ENCODE measurements at regions not wholly inside any gene's neighbourhood (a gene's known extent, or its start where the extent isn't known, plus 50 kb on each side); places are given as distances from the start of the nearest gene placed in this dataset.
A peak's percentile ranks its signal among the peaks of the same experiment; 100 is the strongest.

DNA sequence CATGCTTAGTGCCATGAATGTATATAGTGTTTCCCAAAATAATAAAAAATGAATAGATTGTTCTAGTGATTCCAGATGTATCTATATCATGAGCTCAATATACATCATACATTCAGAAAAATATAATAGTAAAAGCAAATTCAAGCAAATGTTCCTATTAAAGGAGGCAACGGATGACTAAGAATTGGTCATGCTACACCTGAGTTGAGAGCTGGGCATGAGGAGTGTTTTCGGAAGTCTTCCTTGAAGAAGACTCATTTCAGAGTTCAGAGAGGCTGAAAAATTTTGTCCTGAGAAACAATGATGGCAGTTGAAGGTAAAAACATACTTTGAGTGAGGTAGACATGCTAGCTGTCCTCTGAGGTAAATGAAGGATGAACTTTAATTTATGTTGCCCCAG is 79.3 kb upstream of the IL1RAPL2 start:
- no peak for TF ChIP-seq EP300 (IDR thresholded peaks at IDR 0.05; ENCODE audit: borderline replicate concordance)

DNA sequence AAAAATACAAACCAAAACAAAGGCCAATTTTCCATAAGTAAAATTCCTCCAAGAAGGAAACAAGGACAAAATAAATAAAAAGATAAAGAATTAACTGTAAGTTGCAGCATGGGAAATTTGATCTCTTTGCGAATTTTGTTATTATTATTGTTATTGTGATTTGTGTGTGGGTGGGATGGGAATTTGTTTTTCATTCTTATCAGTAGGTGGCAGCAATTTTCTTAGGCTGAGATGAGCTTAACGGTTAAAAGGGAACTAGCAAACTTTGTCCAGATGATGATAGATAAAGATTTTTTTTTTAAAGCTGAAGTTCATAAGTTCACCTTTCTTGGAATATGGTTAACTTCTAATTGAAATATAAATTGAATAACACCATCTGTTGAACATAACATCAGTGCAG is 83.2 kb upstream of the IL1RAPL2 start:
- TF ChIP-seq TEAD4 (IDR thresholded peaks at IDR 0.05) (0 out of 2 replicates have a peak, but pooled peaks have one; percentile 24), FOXM1 (IDR thresholded peaks at IDR 0.05; ENCODE audit: borderline replicate concordance, low read depth) (no peak), TCF12 (IDR thresholded peaks at IDR 0.05; ENCODE audit: low read depth) (no peak), ZBTB7A (IDR thresholded peaks at IDR 0.05; ENCODE audit: low read depth) (no peak), RAD21 (IDR thresholded peaks at IDR 0.05; ENCODE audit: low read depth) (peak; percentile 29; the same call in 1 of the 2 replicates), NFIC (IDR thresholded peaks at IDR 0.05) (no peak), EP300 (IDR thresholded peaks at IDR 0.05; ENCODE audit: borderline replicate concordance) (no peak), USF1 (IDR thresholded peaks at IDR 0.05) (no peak)
- TF ChIP-seq, protein P1, sequence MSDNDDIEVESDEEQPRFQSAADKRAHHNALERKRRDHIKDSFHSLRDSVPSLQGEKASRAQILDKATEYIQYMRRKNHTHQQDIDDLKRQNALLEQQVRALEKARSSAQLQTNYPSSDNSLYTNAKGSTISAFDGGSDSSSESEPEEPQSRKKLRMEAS (IDR thresholded peaks at IDR 0.05) = no peak
- TF ChIP-seq, protein P2, sequence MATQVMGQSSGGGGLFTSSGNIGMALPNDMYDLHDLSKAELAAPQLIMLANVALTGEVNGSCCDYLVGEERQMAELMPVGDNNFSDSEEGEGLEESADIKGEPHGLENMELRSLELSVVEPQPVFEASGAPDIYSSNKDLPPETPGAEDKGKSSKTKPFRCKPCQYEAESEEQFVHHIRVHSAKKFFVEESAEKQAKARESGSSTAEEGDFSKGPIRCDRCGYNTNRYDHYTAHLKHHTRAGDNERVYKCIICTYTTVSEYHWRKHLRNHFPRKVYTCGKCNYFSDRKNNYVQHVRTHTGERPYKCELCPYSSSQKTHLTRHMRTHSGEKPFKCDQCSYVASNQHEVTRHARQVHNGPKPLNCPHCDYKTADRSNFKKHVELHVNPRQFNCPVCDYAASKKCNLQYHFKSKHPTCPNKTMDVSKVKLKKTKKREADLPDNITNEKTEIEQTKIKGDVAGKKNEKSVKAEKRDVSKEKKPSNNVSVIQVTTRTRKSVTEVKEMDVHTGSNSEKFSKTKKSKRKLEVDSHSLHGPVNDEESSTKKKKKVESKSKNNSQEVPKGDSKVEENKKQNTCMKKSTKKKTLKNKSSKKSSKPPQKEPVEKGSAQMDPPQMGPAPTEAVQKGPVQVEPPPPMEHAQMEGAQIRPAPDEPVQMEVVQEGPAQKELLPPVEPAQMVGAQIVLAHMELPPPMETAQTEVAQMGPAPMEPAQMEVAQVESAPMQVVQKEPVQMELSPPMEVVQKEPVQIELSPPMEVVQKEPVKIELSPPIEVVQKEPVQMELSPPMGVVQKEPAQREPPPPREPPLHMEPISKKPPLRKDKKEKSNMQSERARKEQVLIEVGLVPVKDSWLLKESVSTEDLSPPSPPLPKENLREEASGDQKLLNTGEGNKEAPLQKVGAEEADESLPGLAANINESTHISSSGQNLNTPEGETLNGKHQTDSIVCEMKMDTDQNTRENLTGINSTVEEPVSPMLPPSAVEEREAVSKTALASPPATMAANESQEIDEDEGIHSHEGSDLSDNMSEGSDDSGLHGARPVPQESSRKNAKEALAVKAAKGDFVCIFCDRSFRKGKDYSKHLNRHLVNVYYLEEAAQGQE (IDR thresholded peaks at IDR 0.05; ENCODE audit: low read depth) = no peak

DNA sequence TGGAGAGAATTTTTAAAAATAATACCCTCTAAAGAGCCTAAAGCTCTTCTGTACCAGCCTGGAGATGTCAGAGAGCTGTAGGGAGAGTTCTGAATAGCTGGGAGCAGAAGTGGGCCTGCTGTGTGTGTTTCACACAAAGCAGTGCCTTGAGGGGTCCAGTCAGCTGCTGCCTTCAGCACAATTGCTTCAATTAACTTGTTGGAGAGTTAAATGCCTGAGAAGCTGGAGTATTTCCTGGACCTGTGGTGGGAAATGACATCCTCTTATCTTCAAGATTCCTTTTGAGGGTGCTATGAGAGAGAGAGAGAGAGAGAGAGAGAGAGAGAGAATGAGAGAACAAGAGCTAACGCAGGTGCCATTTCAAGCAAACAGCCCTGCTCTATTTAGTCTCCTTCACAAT is 96.2 kb upstream of the IL1RAPL2 start:
- TF ChIP-seq, protein P1 (IDR thresholded peaks at IDR 0.05) = no peak
- TF ChIP-seq TAF1 (IDR thresholded peaks at IDR 0.05; ENCODE audit: low read depth) (no peak), CEBPB (IDR thresholded peaks at IDR 0.05) (no peak), EP300 (IDR thresholded peaks at IDR 0.05; ENCODE audit: borderline replicate concordance) (no peak), TEAD4 (IDR thresholded peaks at IDR 0.05) (no peak), USF1 (IDR thresholded peaks at IDR 0.05) (no peak), TCF12 (IDR thresholded peaks at IDR 0.05; ENCODE audit: low read depth) (no peak), RAD21 (IDR thresholded peaks at IDR 0.05; ENCODE audit: low read depth) (no peak), NFIC (IDR thresholded peaks at IDR 0.05) (no peak)

DNA sequence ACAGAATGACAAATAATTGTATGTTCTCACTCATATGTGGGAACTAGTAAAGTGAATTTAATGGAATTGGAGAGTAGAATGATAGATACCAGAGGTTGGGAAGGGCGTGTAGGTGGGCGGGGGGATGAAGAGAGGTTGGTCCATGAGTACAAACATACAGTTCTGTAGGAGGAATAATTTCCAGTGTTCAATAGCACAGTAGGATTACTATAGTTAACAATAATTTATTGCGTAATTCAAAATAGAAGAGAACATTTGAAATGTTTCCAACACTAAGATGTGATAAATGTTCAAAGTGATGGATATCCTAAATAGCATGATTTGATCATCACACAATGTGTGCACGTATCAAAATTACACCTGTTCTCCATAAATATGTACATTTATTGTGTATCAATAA is 106.2 kb upstream of the IL1RAPL2 start:
- TF ChIP-seq, protein P2 (IDR thresholded peaks at IDR 0.05; ENCODE audit: low read depth) = no peak

DNA sequence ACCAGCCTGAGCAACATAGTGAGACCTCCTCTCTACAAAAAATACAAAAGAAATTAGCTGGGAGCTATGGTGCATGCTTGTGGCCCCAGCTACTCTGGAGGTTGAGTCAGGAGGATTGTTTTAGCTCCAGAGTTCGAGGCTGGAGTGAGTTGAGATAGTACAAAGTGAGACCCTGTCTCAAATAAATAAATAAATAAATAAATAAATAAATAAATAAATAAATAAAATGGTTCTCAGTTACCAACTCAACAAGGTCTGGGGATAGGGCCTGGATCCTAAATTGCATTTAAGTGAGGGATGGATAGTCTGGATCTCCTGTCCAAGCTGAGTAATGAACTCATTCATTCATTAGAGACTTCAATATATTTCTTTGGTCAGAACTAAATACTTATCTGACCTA is 115.7 kb upstream of the IL1RAPL2 start:
- TF ChIP-seq TEAD4 (IDR thresholded peaks at IDR 0.05) = no peak

DNA sequence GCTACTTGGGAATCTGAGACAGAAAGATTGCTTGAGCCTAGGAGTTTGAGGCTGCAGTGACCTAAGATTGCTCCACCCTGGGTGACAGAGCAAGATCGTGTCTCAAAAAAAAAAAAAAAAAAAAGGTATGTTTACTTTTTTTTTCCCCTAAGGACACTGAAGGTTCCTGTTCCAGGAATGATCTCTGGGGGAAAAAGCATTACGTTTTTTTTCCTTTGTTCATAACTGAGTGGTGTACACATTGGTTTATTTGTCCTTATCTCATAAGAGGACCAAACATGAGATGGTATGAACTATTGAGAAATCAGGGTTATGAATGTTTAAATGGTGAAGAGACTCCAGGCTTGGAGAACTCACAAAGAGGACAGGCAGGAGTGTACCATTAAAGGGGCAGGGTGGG is 120.4 kb upstream of the IL1RAPL2 start:
- TF ChIP-seq USF1 (IDR thresholded peaks at IDR 0.05) (no peak), CREB1 (IDR thresholded peaks at IDR 0.05; ENCODE audit: low read depth) (no peak), TCF12 (IDR thresholded peaks at IDR 0.05; ENCODE audit: low read depth) (no peak), FOXM1 (IDR thresholded peaks at IDR 0.05; ENCODE audit: borderline replicate concordance, low read depth) (no peak), YY1 (IDR thresholded peaks at IDR 0.05; ENCODE audit: low read depth) (no peak)
- TF ChIP-seq, protein P2 (IDR thresholded peaks at IDR 0.05; ENCODE audit: low read depth) = no peak
- TF ChIP-seq, protein P1 (IDR thresholded peaks at IDR 0.05) = no peak
